Cardiac muscle cell (in vitro differentiated cells and primary cell): ENCODE measurements at regions not wholly inside any gene's neighbourhood (a gene's known extent, or its start where the extent isn't known, plus 50 kb on each side); places are given as distances from the start of the nearest gene placed in this dataset.

ENCODE experiments used
- DNase-seq, 2 donors: peaks; one replicate each; pipeline versions ENCODE4 v3.0.0 to v3.0.0-alpha.2; 2010 to 2017; ENCODE audit warnings: low read depth in 1 of 2, low spot score in 1 of 2
- H3K27ac ChIP-seq: fragments of 200-600 bp; sonication (generic); 2 replicates; pipeline ENCODE4 v1.5.1; 2016
- H3K27me3 ChIP-seq: fragments of 200-600 bp; sonication (generic); 2 replicates; pipeline ENCODE4 v1.6.0; 2016; ENCODE audit warnings: control low read depth
- H3K36me3 ChIP-seq: fragments of 200-600 bp; sonication (generic); 2 replicates; pipeline ENCODE4 v1.5.1; 2016; ENCODE audit warnings: control low read depth
- H3K4me1 ChIP-seq: fragments of 200-600 bp; sonication (generic); 2 replicates; pipeline ENCODE4 v1.8.1; 2017; ENCODE audit warnings: low read depth, mild to moderate bottlenecking, mixed run types
- H3K4me3 ChIP-seq: fragments of 200-600 bp; sonication (generic); 2 replicates; pipeline ENCODE4 v1.5.1; 2016; ENCODE audit warnings: mild to moderate bottlenecking
- H3K9me3 ChIP-seq: fragments of 200-600 bp; sonication (generic); 2 replicates; pipeline ENCODE4 v1.5.1; 2017; ENCODE audit warnings: low read depth, mild to moderate bottlenecking, control low read depth
- CTCF ChIP-seq: IDR thresholded peaks from 2 replicates; pipeline ENCODE4 v1.5.1; 2012; ENCODE audit warnings: low read depth, mild to moderate bottlenecking, low read length

- no peak for DNase-seq
- Histone ChIP-seq H3K27me3 (no peaks in the 10 kb centered on the region), H3K27ac (no peak overlapping the region), H3K4me1 (no peaks in the 10 kb centered on the region), H3K4me3 (no peak overlapping the region), H3K36me3 (no peaks in the 10 kb centered on the region), H3K9me3 (no peaks in the 10 kb centered on the region)
- TF ChIP-seq CTCF: no peak
Observed at GRCh38 chr14:101061411-101062064, 158.0 kb upstream of the RTL1 start.

- no peak for TF ChIP-seq CTCF
- DNase-seq: no peak
- no peaks in the 10 kb centered on the region for H3K27me3 ChIP-seq
- no peak overlapping the region for H3K27ac ChIP-seq
- no peaks in the 10 kb centered on the region for H3K9me3 ChIP-seq
- no peaks in the 10 kb centered on the region for H3K4me1 ChIP-seq
- no peak overlapping the region for H3K4me3 ChIP-seq
- no peaks in the 10 kb centered on the region for H3K36me3 ChIP-seq
Observed at GRCh38 chr14:101062065-101062450, 158.5 kb upstream of the RTL1 start.

- no peaks in the 10 kb centered on the region for H3K36me3 ChIP-seq
- no peak for TF ChIP-seq CTCF
- H3K9me3 ChIP-seq: no peaks in the 10 kb centered on the region
- H3K4me1 ChIP-seq: no peaks in the 10 kb centered on the region
- H3K27me3 ChIP-seq: no peaks in the 10 kb centered on the region
- H3K27ac ChIP-seq: no peak overlapping the region
- no peak overlapping the region for H3K4me3 ChIP-seq
- DNase-seq: peak in 1 of 2 donors; percentile 44
Observed at GRCh38 chr14:101062601-101063000, 159.1 kb upstream of the RTL1 start.

GRCh38 chr14:101063121-101063520, 159.6 kb upstream of the RTL1 start:
- no peaks in the 10 kb centered on the region for H3K36me3 ChIP-seq
- no peak for TF ChIP-seq CTCF
- no peaks in the 10 kb centered on the region for H3K4me1 ChIP-seq
- no peaks in the 10 kb centered on the region for H3K9me3 ChIP-seq
- H3K27me3 ChIP-seq: no peaks in the 10 kb centered on the region
- no peak overlapping the region for H3K27ac ChIP-seq
- DNase-seq: no peak
- no peak overlapping the region for H3K4me3 ChIP-seq

- Histone ChIP-seq H3K27ac (no peak overlapping the region), H3K4me1 (no peaks in the 10 kb centered on the region), H3K4me3 (no peak overlapping the region), H3K27me3 (no peaks in the 10 kb centered on the region), H3K36me3 (no peaks in the 10 kb centered on the region), H3K9me3 (no peaks in the 10 kb centered on the region)
- no peak for TF ChIP-seq CTCF
- DNase-seq: no peak
Observed at GRCh38 chr14:101064121-101064661, 160.7 kb upstream of the RTL1 start.
